ENCODE measurements at regions not wholly inside any gene's neighbourhood (a gene's known extent, or its start where the extent isn't known, plus 50 kb on each side); places are given as distances from the start of the nearest gene placed in this dataset.

GRCh38 chr2:5854797-5855196 is 162.6 kb downstream of the SOX11 start (continued):
- TF ChIP-seq NR1H2 (CRISPR knock-in tag; IDR thresholded peaks at IDR 0.05) (no peak), ZNF416 (CRISPR knock-in tag; IDR thresholded peaks at IDR 0.05) (no peak)

GRCh38 chr2:5867056-5867455 is 174.9 kb downstream of the SOX11 start:
- DNase-seq (ENCODE audit: low spot score) (no peak), ATAC-seq (no peak)
- Mint-ChIP-seq H3K27me3 (ENCODE audit: low read depth) (peaks cover 23% of the 10 kb centered on the region), H3K9me3 (peaks cover 97% of the 10 kb centered on the region), H3K4me3 (no peak overlapping the region), H3K4me1 (no peaks in the 10 kb centered on the region), H3K36me3 (peaks cover 70% of the 10 kb centered on the region), H3K27ac (no peak overlapping the region)
- TF ChIP-seq HMGA2 (CRISPR knock-in tag; IDR thresholded peaks at IDR 0.05) (no peak), ZNF281 (CRISPR knock-in tag; IDR thresholded peaks at IDR 0.05) (no peak), FOXK1 (CRISPR knock-in tag; IDR thresholded peaks at IDR 0.05) (no peak), TCF7 (CRISPR knock-in tag; IDR thresholded peaks at IDR 0.05; ENCODE audit: low read depth) (no peak), ZNF532 (CRISPR knock-in tag; IDR thresholded peaks at IDR 0.05; ENCODE audit: borderline replicate concordance) (no peak), ATF1 (CRISPR knock-in tag; IDR thresholded peaks at IDR 0.05) (no peak), GABPB1 (CRISPR knock-in tag; IDR thresholded peaks at IDR 0.05) (no peak), JAZF1 (CRISPR knock-in tag; IDR thresholded peaks at IDR 0.05) (no peak), NR2C2 (CRISPR knock-in tag; IDR thresholded peaks at IDR 0.05) (no peak), AR (CRISPR knock-in tag; IDR thresholded peaks at IDR 0.05) (no peak), ZNF263 (CRISPR knock-in tag; IDR thresholded peaks at IDR 0.05; ENCODE audit: low read depth) (no peak), HMGXB4 (CRISPR knock-in tag; IDR thresholded peaks at IDR 0.05) (no peak), E2F5 (CRISPR knock-in tag; IDR thresholded peaks at IDR 0.05) (no peak), TEAD4 (CRISPR knock-in tag; IDR thresholded peaks at IDR 0.05) (no peak), AFF4 (CRISPR knock-in tag; IDR thresholded peaks at IDR 0.05; ENCODE audit: borderline replicate concordance) (no peak), ATF3 (CRISPR knock-in tag; conservative IDR thresholded peaks at IDR 0.05) (no peak), CREM (CRISPR knock-in tag; IDR thresholded peaks at IDR 0.05) (no peak), ZBTB21 (CRISPR knock-in tag; IDR thresholded peaks at IDR 0.05; ENCODE audit: borderline replicate concordance) (no peak), GTF2I (CRISPR knock-in tag; conservative IDR thresholded peaks at IDR 0.05) (no peak)
- ChIA-PET CTCF (no interaction called here), POLR2A (no interaction called here)

Data from WTC11 (cell line).